GM12872 (cell line): ENCODE measurements at regions not wholly inside any gene's neighbourhood (a gene's known extent, or its start where the extent isn't known, plus 50 kb on each side); places are given as distances from the start of the nearest gene placed in this dataset.

Source experiments
- CTCF ChIP-seq: IDR thresholded peaks from 3 replicates; pipeline ENCODE4 v1.5.1; 2011; ENCODE audit warnings: low read depth, mild to moderate bottlenecking, low read length, moderate library complexity; ENCODE audit not compliant: insufficient read depth

- TF ChIP-seq CTCF = no peak
Observed at GRCh38 chr6:130758813-130759212, 68.4 kb upstream of the SMLR1 start.

- peak; percentile 51 for TF ChIP-seq CTCF
Observed at GRCh38 chr6:130760006-130760405, 67.2 kb upstream of the SMLR1 start.

GRCh38 chr6:130761286-130761685 lies 65.9 kb upstream of the SMLR1 start:
- TF ChIP-seq CTCF = no peak

GRCh38 chr6:130765181-130765727 lies 62.0 kb upstream of the SMLR1 start:
- TF ChIP-seq CTCF = no peak

- TF ChIP-seq CTCF = no peak
Observed at GRCh38 chr6:130766239-130767144, 60.7 kb upstream of the SMLR1 start.

GRCh38 chr6:130769861-130770260 lies 57.3 kb upstream of the SMLR1 start:
- no peak for TF ChIP-seq CTCF

- TF ChIP-seq CTCF = no peak
Observed at GRCh38 chr6:130771741-130772140, 55.5 kb upstream of the SMLR1 start.
